Endothelial cell (in vitro differentiated cells): ENCODE measurements at regions not wholly inside any gene's neighbourhood (a gene's known extent, or its start where the extent isn't known, plus 50 kb on each side); places are given as distances from the start of the nearest gene placed in this dataset.

ENCODE experiments used
- DNase-seq: peaks from one replicate; pipeline ENCODE4 v3.0.0; 2021; ENCODE audit warnings: low spot score
- H3K27ac Mint-ChIP-seq: one replicate; pipeline ENCODE4 v1.8.0; 2021; ENCODE audit warnings: mixed read lengths, inconsistent platforms; ENCODE audit not compliant: unreplicated experiment
- H3K27me3 Mint-ChIP-seq: one replicate; pipeline ENCODE4 v1.8.0; 2021; ENCODE audit warnings: mild to moderate bottlenecking, moderate library complexity, mixed read lengths, inconsistent platforms; ENCODE audit not compliant: unreplicated experiment
- H3K36me3 Mint-ChIP-seq: one replicate; pipeline ENCODE4 v1.8.0; 2021; ENCODE audit warnings: mild to moderate bottlenecking, low read depth, mixed read lengths, inconsistent platforms; ENCODE audit not compliant: unreplicated experiment
- H3K4me1 Mint-ChIP-seq: one replicate; pipeline ENCODE4 v1.8.0; 2021; ENCODE audit warnings: mild to moderate bottlenecking, mixed read lengths, inconsistent platforms; ENCODE audit not compliant: unreplicated experiment
- H3K4me3 Mint-ChIP-seq: one replicate; pipeline ENCODE4 v1.8.0; 2021; ENCODE audit warnings: mild to moderate bottlenecking, mixed read lengths, inconsistent platforms; ENCODE audit not compliant: unreplicated experiment
- H3K9me3 Mint-ChIP-seq: one replicate; pipeline ENCODE4 v1.8.0; 2021; ENCODE audit warnings: mixed read lengths, inconsistent platforms; ENCODE audit not compliant: unreplicated experiment
- TF ChIP-seq, protein P1 (sequence below): fragments of 200-600 bp; sonication (generic); IDR thresholded peaks from one replicate; pipeline ENCODE4 v1.5.0; 2021; ENCODE audit warnings: antibody characterized with exemption; ENCODE audit not compliant: unreplicated experiment

DNA sequence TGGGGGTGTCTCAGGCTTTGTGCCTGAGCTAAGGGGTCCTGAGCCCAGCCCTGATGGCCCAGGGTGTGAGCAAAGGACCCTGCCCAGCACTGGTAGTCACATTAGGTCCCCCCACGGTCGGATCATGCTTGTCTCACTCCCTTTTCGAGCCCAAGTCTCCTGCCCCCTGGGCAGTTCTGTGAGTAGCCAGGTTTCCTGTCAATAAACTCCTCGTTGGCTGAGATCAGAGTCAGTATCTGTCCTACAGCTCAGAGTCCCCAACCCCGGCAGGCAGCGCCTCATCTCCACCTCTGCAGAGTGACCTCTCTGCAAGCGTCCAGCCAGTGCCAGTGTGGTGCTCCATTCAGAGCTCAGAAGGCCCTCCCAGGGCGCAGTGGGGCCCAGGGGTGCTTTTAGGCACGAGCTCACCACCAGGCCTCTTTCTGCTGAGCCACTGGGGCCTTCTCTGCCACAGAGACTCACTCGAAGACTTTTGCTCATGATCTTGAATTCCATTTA, 93.7 kb upstream of the PMEPA1 start:
- Mint-ChIP-seq H3K27ac (no peak overlapping the region), H3K36me3 (no peaks in the 10 kb centered on the region), H3K4me1 (no peaks in the 10 kb centered on the region), H3K9me3 (no peaks in the 10 kb centered on the region), H3K27me3 (peaks cover 12% of the 10 kb centered on the region), H3K4me3 (no peak overlapping the region)
- TF ChIP-seq, protein P1, sequence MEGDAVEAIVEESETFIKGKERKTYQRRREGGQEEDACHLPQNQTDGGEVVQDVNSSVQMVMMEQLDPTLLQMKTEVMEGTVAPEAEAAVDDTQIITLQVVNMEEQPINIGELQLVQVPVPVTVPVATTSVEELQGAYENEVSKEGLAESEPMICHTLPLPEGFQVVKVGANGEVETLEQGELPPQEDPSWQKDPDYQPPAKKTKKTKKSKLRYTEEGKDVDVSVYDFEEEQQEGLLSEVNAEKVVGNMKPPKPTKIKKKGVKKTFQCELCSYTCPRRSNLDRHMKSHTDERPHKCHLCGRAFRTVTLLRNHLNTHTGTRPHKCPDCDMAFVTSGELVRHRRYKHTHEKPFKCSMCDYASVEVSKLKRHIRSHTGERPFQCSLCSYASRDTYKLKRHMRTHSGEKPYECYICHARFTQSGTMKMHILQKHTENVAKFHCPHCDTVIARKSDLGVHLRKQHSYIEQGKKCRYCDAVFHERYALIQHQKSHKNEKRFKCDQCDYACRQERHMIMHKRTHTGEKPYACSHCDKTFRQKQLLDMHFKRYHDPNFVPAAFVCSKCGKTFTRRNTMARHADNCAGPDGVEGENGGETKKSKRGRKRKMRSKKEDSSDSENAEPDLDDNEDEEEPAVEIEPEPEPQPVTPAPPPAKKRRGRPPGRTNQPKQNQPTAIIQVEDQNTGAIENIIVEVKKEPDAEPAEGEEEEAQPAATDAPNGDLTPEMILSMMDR = no peak
- DNase-seq = no peak

DNA sequence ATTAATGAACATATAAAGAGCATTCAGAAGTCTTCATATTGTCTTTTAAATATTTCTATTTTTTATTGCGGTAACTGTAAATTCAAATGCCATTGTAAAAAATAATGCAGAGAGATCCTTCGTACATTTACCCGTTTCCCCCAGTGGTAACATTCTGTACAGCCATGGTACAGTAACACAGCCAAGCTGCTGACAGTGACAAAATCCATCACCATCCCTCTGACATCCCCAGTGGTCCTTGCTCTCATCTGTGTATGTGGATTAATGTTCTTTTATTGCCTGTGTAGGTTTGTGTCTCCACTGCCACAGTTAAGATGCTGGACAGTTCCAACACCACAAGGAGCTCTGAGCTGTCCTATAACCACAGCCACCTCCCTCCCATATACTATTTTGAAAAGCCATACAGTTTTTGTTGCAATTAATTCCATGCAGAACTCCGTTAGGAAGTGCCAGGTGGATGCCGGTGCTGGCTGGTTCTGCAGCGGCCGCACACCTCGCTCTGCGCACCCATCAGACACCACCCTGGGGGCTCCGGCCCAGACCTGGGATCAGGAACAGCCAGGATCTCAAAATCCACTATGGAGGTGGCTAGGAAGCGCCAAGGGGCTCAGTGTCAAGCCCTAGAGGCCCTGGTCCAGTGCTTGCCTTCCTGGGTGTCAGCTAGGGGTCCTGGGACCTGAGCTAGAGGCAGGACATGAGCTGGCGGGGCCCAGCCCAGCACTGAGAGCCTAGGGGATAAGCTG, 93.1 kb upstream of the PMEPA1 start:
- no peak overlapping the region for H3K4me3 Mint-ChIP-seq

DNA sequence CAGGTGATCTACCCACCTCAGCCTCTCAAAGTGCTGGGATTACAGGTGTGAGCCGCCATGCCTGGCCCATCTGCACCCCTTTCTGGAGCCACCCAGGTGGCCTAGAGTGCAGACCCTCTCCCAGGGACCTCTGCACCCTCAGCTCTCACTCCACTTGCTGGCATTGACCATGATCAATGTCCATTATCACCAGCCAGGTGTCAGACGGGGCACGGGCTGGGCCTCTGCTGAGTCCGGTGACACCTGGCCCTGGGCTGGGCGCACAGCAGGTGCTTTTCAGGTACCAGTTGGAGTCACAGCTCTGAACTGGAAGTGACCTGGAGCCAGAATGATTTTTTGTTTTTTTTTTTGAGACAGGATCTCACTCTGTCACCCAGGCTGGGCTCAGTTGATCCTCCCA, 91.8 kb upstream of the PMEPA1 start:
- H3K27me3 Mint-ChIP-seq = peaks cover 8% of the 10 kb centered on the region
- no peaks in the 10 kb centered on the region for H3K4me1 Mint-ChIP-seq
- no peak overlapping the region for H3K27ac Mint-ChIP-seq
- H3K36me3 Mint-ChIP-seq = no peaks in the 10 kb centered on the region
- no peak for DNase-seq
- no peak overlapping the region for H3K4me3 Mint-ChIP-seq
- H3K9me3 Mint-ChIP-seq = no peaks in the 10 kb centered on the region
- TF ChIP-seq, protein P1 = no peak

More for the DNA sequence above, 93.1 kb upstream of the PMEPA1 start:
- H3K9me3 Mint-ChIP-seq = no peaks in the 10 kb centered on the region
- H3K4me1 Mint-ChIP-seq = no peaks in the 10 kb centered on the region
- no peak for DNase-seq
- H3K36me3 Mint-ChIP-seq = no peaks in the 10 kb centered on the region
- H3K27me3 Mint-ChIP-seq = peaks cover 12% of the 10 kb centered on the region
- no peak overlapping the region for H3K27ac Mint-ChIP-seq
- TF ChIP-seq, protein P1 = no peak

DNA sequence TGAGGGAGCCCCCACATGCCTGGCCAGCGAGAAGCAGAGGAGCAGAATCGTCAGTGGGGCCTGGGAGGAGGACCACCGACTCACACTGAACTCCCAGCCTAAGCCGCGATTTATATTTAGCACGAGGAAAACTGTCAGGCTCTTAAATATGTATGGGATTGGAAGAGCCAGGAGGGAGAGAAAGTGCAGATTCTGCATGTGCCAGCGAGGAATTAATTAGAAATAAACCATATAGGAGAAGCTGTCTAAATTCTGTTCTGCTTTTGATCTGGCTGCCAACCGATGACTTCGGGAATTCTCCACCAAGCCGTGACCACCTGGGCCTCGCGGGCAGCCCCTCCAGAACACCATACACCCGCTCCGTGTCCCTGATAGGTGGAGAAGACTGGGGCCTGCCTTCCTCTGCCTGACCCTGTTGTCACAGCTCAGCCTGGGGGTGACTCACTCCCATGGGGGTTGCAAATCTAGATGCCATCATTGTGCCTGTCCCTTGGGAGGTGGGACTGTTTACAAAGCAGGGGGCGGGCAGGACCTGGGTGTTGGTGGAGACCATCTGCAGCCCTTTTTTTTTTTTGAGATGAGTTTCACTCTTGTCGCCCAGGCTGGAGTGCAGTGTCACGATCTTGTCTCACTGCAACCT, 91.1 kb upstream of the PMEPA1 start:
- H3K4me3 Mint-ChIP-seq = no peak overlapping the region
- DNase-seq = no peak
- H3K9me3 Mint-ChIP-seq = no peaks in the 10 kb centered on the region
- H3K4me1 Mint-ChIP-seq = no peaks in the 10 kb centered on the region
- H3K27ac Mint-ChIP-seq = no peak overlapping the region
- TF ChIP-seq, protein P1 = no peak
- no peaks in the 10 kb centered on the region for H3K36me3 Mint-ChIP-seq
- peaks cover 8% of the 10 kb centered on the region for H3K27me3 Mint-ChIP-seq

DNA sequence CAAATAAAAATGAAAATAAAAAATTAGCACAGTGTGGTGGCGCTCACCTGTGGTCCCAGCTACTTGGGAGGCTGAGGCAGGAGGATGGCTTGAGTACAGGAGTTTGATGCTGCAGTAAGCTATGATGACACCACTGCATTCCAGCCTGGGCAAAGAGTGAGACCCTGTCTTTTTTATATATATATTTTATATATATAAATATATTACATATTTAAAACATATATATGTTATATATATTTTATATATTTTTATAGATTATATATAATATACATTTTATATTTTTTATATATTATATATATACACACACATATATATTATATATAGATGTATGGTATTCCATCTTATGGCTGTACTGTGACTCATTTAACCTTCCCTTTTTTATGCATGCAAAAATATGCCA, 87.6 kb upstream of the PMEPA1 start:
- TF ChIP-seq, protein P1 = no peak
- Mint-ChIP-seq H3K36me3 (no peaks in the 10 kb centered on the region), H3K4me1 (peaks cover 4% of the 10 kb centered on the region), H3K4me3 (no peak overlapping the region), H3K27me3 (peaks cover 4% of the 10 kb centered on the region), H3K9me3 (no peaks in the 10 kb centered on the region), H3K27ac (no peak overlapping the region)
- DNase-seq = no peak
